ENCODE measurements at regions not wholly inside any gene's neighbourhood (a gene's known extent, or its start where the extent isn't known, plus 50 kb on each side); places are given as distances from the start of the nearest gene placed in this dataset.

- no peak for DNase-seq (ENCODE audit: low read depth)
- H4K20me1 ChIP-seq (ENCODE audit: insufficient read depth, low read length): no peaks in the 10 kb centered on the region
- H2AFZ ChIP-seq (ENCODE audit: low read depth, low read length): no peak overlapping the region
- no peak overlapping the region for H3K27ac ChIP-seq (ENCODE audit: low read depth, low read length)
- H3K9ac ChIP-seq (ENCODE audit: low read length): no peak overlapping the region
- H3K79me2 ChIP-seq (ENCODE audit: insufficient read depth, low read length): no peaks in the 10 kb centered on the region
- H3K36me3 Mint-ChIP-seq (ENCODE audit: low read depth, unreplicated experiment): no peaks in the 10 kb centered on the region
- TF ChIP-seq EZH2 (IDR thresholded peaks at IDR 0.05; ENCODE audit: insufficient read depth, low read length) (no peak), CTCF (IDR thresholded peaks at IDR 0.05; ENCODE audit: insufficient read depth, low read depth, low read length) (no peak)
- no peaks in the 10 kb centered on the region for H3K4me1 Mint-ChIP-seq (ENCODE audit: low read depth, unreplicated experiment)
- no peak overlapping the region for H3K4me3 Mint-ChIP-seq (ENCODE audit: unreplicated experiment)
- H3K9me3 ChIP-seq (ENCODE audit: insufficient read depth, low read depth, low read length): no peaks in the 10 kb centered on the region
- H3K27ac Mint-ChIP-seq (ENCODE audit: unreplicated experiment): no peak overlapping the region
- H3K4me3 ChIP-seq (ENCODE audit: insufficient read depth, low read depth, low read length): no peak overlapping the region
- H3K27me3 ChIP-seq (ENCODE audit: insufficient read depth, low read length): no peaks in the 10 kb centered on the region
- FAIRE-seq: no peak
- no peaks in the 10 kb centered on the region for H3K36me3 ChIP-seq (ENCODE audit: insufficient read depth, low read length)
- H3K9me3 Mint-ChIP-seq (ENCODE audit: unreplicated experiment): no peaks in the 10 kb centered on the region
- no peaks in the 10 kb centered on the region for H3K4me1 ChIP-seq (ENCODE audit: insufficient read depth, low read length)
- H3K27me3 Mint-ChIP-seq (ENCODE audit: low read depth, unreplicated experiment): no peaks in the 10 kb centered on the region
- H3K4me2 ChIP-seq (ENCODE audit: low read length): no peak overlapping the region
These were observed 188.7 kb upstream of the SOX21 start for GRCh38 chr13:94901070-94901469.

GRCh38 chr13:94896719-94897317 lies 184.5 kb upstream of the SOX21 start:
- no peaks in the 10 kb centered on the region for H3K9me3 Mint-ChIP-seq (ENCODE audit: unreplicated experiment)
- Histone ChIP-seq H3K4me2 (ENCODE audit: low read length) (no peak overlapping the region), H3K4me1 (ENCODE audit: insufficient read depth, low read length) (no peaks in the 10 kb centered on the region), H3K4me3 (ENCODE audit: insufficient read depth, low read depth, low read length) (no peak overlapping the region), H3K79me2 (ENCODE audit: insufficient read depth, low read length) (no peaks in the 10 kb centered on the region), H2AFZ (ENCODE audit: low read depth, low read length) (no peak overlapping the region), H3K9ac (ENCODE audit: low read length) (no peak overlapping the region), H3K27me3 (ENCODE audit: insufficient read depth, low read length) (no peaks in the 10 kb centered on the region), H3K27ac (ENCODE audit: low read depth, low read length) (no peak overlapping the region), H4K20me1 (ENCODE audit: insufficient read depth, low read length) (no peaks in the 10 kb centered on the region), H3K36me3 (ENCODE audit: insufficient read depth, low read length) (no peaks in the 10 kb centered on the region), H3K9me3 (ENCODE audit: insufficient read depth, low read depth, low read length) (no peaks in the 10 kb centered on the region)
- H3K4me3 Mint-ChIP-seq (ENCODE audit: unreplicated experiment): no peak overlapping the region
- no peak for DNase-seq (ENCODE audit: low read depth)
- TF ChIP-seq EZH2 (IDR thresholded peaks at IDR 0.05; ENCODE audit: insufficient read depth, low read length) (no peak), CTCF (IDR thresholded peaks at IDR 0.05; ENCODE audit: insufficient read depth, low read depth, low read length) (no peak)
- no peaks in the 10 kb centered on the region for H3K4me1 Mint-ChIP-seq (ENCODE audit: low read depth, unreplicated experiment)
- no peak overlapping the region for H3K27ac Mint-ChIP-seq (ENCODE audit: unreplicated experiment)
- FAIRE-seq: no peak
- H3K36me3 Mint-ChIP-seq (ENCODE audit: low read depth, unreplicated experiment): no peaks in the 10 kb centered on the region
- no peaks in the 10 kb centered on the region for H3K27me3 Mint-ChIP-seq (ENCODE audit: low read depth, unreplicated experiment)

- DNase-seq (ENCODE audit: low read depth) (no peak), FAIRE-seq (no peak)
- no peaks in the 10 kb centered on the region for H3K79me2 ChIP-seq (ENCODE audit: insufficient read depth, low read length)
- no peaks in the 10 kb centered on the region for H3K36me3 ChIP-seq (ENCODE audit: insufficient read depth, low read length)
- H3K27me3 ChIP-seq (ENCODE audit: insufficient read depth, low read length): no peaks in the 10 kb centered on the region
- no peak overlapping the region for H2AFZ ChIP-seq (ENCODE audit: low read depth, low read length)
- TF ChIP-seq CTCF (IDR thresholded peaks at IDR 0.05; ENCODE audit: insufficient read depth, low read depth, low read length) (no peak), EZH2 (IDR thresholded peaks at IDR 0.05; ENCODE audit: insufficient read depth, low read length) (no peak)
- no peaks in the 10 kb centered on the region for H3K27me3 Mint-ChIP-seq (ENCODE audit: low read depth, unreplicated experiment)
- H3K4me3 Mint-ChIP-seq (ENCODE audit: unreplicated experiment): no peak overlapping the region
- no peak overlapping the region for H3K4me3 ChIP-seq (ENCODE audit: insufficient read depth, low read depth, low read length)
- H3K4me1 Mint-ChIP-seq (ENCODE audit: low read depth, unreplicated experiment): no peaks in the 10 kb centered on the region
- H3K27ac Mint-ChIP-seq (ENCODE audit: unreplicated experiment): no peak overlapping the region
- no peak overlapping the region for H3K9ac ChIP-seq (ENCODE audit: low read length)
- H4K20me1 ChIP-seq (ENCODE audit: insufficient read depth, low read length): no peaks in the 10 kb centered on the region
- H3K4me2 ChIP-seq (ENCODE audit: low read length): no peak overlapping the region
- H3K27ac ChIP-seq (ENCODE audit: low read depth, low read length): no peak overlapping the region
- H3K4me1 ChIP-seq (ENCODE audit: insufficient read depth, low read length): no peaks in the 10 kb centered on the region
- H3K9me3 ChIP-seq (ENCODE audit: insufficient read depth, low read depth, low read length): no peaks in the 10 kb centered on the region
- H3K36me3 Mint-ChIP-seq (ENCODE audit: low read depth, unreplicated experiment): no peaks in the 10 kb centered on the region
- H3K9me3 Mint-ChIP-seq (ENCODE audit: unreplicated experiment): no peaks in the 10 kb centered on the region
These were observed 183.9 kb upstream of the SOX21 start for GRCh38 chr13:94896238-94896637.
